SU-DHL-6 (cell line): ENCODE measurements at regions not wholly inside any gene's neighbourhood (a gene's known extent, or its start where the extent isn't known, plus 50 kb on each side); places are given as distances from the start of the nearest gene placed in this dataset.

Experiments used
- EZH2phosphoT487 ChIP-seq: fragments of 200-600 bp; sonication (generic), shearing (Covaris generic); conservative IDR thresholded peaks from 2 replicates; pipeline ENCODE4 v1.6.1; 2018; ENCODE audit warnings: mild to moderate bottlenecking, antibody characterized with exemption, low read length, moderate library complexity, mixed read lengths
- TF ChIP-seq, protein P1 (sequence below): fragments of 200-600 bp; sonication (generic); IDR thresholded peaks from one replicate; pipeline ENCODE4 v1.5.1; 2017; ENCODE audit warnings: antibody characterized with exemption, mild to moderate bottlenecking, low read length, moderate library complexity; ENCODE audit not compliant: insufficient read depth, poor library complexity, severe bottlenecking

DNA sequence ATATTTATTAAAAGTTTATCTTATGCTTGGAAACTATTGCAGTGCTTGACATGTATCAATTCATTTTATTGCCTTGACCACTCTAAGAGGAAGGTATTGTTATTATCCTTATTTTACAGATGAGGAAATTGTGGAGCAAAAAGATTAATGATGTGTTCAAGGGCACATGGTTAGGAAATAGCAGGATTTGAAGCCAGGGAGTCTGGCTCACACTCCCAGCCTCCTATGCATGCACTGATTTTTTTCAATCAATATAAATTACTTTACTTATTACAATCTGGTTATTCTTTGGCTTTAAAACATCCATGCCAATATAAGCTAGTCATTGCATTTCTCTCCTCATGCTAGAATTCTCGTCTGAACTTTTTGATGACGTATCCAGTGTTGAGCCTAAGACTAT, 94.2 kb upstream of the TBX5 start:
- TF ChIP-seq, protein P1, sequence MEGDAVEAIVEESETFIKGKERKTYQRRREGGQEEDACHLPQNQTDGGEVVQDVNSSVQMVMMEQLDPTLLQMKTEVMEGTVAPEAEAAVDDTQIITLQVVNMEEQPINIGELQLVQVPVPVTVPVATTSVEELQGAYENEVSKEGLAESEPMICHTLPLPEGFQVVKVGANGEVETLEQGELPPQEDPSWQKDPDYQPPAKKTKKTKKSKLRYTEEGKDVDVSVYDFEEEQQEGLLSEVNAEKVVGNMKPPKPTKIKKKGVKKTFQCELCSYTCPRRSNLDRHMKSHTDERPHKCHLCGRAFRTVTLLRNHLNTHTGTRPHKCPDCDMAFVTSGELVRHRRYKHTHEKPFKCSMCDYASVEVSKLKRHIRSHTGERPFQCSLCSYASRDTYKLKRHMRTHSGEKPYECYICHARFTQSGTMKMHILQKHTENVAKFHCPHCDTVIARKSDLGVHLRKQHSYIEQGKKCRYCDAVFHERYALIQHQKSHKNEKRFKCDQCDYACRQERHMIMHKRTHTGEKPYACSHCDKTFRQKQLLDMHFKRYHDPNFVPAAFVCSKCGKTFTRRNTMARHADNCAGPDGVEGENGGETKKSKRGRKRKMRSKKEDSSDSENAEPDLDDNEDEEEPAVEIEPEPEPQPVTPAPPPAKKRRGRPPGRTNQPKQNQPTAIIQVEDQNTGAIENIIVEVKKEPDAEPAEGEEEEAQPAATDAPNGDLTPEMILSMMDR, result no peak
- no peak for TF ChIP-seq EZH2phosphoT487
